Keratinocyte (primary cell): ENCODE measurements at regions not wholly inside any gene's neighbourhood (a gene's known extent, or its start where the extent isn't known, plus 50 kb on each side); places are given as distances from the start of the nearest gene placed in this dataset.

Experiments used
- CTCF ChIP-seq, 3 experiments: IDR thresholded peaks in 1 of 3; conservative IDR thresholded peaks in 1 of 3; optimal IDR thresholded peaks in 1 of 3; 2 replicates in 2 of 3; 3 replicates in 1 of 3; pipeline versions ENCODE3 to v1.5.1; 2011; ENCODE audit warnings: low read length in 3 of 3, mild to moderate bottlenecking in 3 of 3, moderate library complexity in 2 of 3, control low read depth in 1 of 3, inconsistent platforms in 1 of 3; ENCODE audit not compliant: insufficient read depth in 2 of 3; ENCODE audit errors: extremely low read depth in 1 of 3
- EZH2 ChIP-seq: IDR thresholded peaks from one replicate; pipeline ENCODE4 v1.6.1; 2012; ENCODE audit warnings: inconsistent platforms, mild to moderate bottlenecking, low read length, moderate library complexity

- no peak for TF ChIP-seq EZH2
- no peak for TF ChIP-seq CTCF (optimal IDR thresholded peaks at IDR 0.05 in 1 of 3, IDR thresholded peaks at IDR 0.05 in 1 of 3, conservative IDR thresholded peaks at IDR 0.05 in 1 of 3; ENCODE audit: extremely low read depth in 1 of 3, insufficient read depth in 2 of 3, low read length in 3 of 3)
These were observed 314.4 kb downstream of the PCDH7 start for GRCh38 chr4:31034550-31034949.
